ENCODE measurements at regions not wholly inside any gene's neighbourhood (a gene's known extent, or its start where the extent isn't known, plus 50 kb on each side); places are given as distances from the start of the nearest gene placed in this dataset.

DNA sequence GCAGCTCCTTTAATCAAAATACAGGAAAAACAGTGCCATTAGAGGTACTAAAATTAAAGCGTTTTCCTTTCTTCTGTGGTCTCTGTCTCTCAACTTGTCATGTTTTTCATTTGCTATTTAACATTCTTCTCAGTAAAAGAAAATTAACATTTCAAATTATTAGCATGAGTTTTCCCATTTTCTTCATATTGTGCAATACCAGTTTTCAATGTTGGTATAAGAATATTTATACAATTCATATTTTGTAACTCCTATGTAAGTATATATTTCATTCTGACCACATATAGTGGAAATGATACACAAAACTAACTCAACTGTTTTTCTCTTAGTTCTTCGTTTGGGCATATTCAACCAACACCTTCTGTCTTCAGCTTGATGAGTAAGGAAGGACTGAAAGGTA lies 308.3 kb downstream of the HS3ST1 start:
- Histone ChIP-seq H3K9me3 (ENCODE audit: control insufficient read depth in 1 of 2, insufficient read depth in 1 of 2, low read depth in 1 of 2, low read length in 2 of 2) (no peaks in the 10 kb centered on the region), H3K4me2 (ENCODE audit: low read length) (no peak overlapping the region), H3K79me2 (ENCODE audit: insufficient read depth, low read length) (no peaks in the 10 kb centered on the region), H3K36me3 (ENCODE audit: control insufficient read depth in 1 of 2, insufficient read depth in 2 of 2, low read length in 2 of 2) (no peaks in the 10 kb centered on the region), H3K9ac (ENCODE audit: low read length) (no peak overlapping the region), H4K20me1 (ENCODE audit: insufficient read depth) (no peaks in the 10 kb centered on the region), H3K4me3 (replicated peaks in 1 of 2; ENCODE audit: low read depth in 1 of 2, low read length in 2 of 2) (no peak overlapping the region), H3K27me3 (ENCODE audit: insufficient read depth, low read length) (no peaks in the 10 kb centered on the region), H3K9me2 (ENCODE audit: insufficient read depth) (no peaks in the 10 kb centered on the region), H2AFZ (ENCODE audit: low read depth, low read length, poor library complexity, severe bottlenecking) (no peak overlapping the region), H3K27ac (ENCODE audit: low read depth, low read length) (no peak overlapping the region), H3K4me1 (ENCODE audit: control insufficient read depth in 1 of 2, insufficient read depth in 2 of 2, low read length in 2 of 2) (no peaks in the 10 kb centered on the region)
- TF ChIP-seq EZH2 (IDR thresholded peaks at IDR 0.05) = no peak
- TF ChIP-seq, protein P1, sequence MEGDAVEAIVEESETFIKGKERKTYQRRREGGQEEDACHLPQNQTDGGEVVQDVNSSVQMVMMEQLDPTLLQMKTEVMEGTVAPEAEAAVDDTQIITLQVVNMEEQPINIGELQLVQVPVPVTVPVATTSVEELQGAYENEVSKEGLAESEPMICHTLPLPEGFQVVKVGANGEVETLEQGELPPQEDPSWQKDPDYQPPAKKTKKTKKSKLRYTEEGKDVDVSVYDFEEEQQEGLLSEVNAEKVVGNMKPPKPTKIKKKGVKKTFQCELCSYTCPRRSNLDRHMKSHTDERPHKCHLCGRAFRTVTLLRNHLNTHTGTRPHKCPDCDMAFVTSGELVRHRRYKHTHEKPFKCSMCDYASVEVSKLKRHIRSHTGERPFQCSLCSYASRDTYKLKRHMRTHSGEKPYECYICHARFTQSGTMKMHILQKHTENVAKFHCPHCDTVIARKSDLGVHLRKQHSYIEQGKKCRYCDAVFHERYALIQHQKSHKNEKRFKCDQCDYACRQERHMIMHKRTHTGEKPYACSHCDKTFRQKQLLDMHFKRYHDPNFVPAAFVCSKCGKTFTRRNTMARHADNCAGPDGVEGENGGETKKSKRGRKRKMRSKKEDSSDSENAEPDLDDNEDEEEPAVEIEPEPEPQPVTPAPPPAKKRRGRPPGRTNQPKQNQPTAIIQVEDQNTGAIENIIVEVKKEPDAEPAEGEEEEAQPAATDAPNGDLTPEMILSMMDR (IDR thresholded peaks at IDR 0.05 in 2 of 3, conservative IDR thresholded peaks at IDR 0.05 in 1 of 3; ENCODE audit: borderline replicate concordance in 1 of 3, insufficient read depth in 1 of 3, low read depth in 2 of 3, low read length in 2 of 3) = no peak
- no peak for TF ChIP-seq CBX3 (IDR thresholded peaks at IDR 0.05; ENCODE audit: low read depth)
- TF ChIP-seq, protein P2, sequence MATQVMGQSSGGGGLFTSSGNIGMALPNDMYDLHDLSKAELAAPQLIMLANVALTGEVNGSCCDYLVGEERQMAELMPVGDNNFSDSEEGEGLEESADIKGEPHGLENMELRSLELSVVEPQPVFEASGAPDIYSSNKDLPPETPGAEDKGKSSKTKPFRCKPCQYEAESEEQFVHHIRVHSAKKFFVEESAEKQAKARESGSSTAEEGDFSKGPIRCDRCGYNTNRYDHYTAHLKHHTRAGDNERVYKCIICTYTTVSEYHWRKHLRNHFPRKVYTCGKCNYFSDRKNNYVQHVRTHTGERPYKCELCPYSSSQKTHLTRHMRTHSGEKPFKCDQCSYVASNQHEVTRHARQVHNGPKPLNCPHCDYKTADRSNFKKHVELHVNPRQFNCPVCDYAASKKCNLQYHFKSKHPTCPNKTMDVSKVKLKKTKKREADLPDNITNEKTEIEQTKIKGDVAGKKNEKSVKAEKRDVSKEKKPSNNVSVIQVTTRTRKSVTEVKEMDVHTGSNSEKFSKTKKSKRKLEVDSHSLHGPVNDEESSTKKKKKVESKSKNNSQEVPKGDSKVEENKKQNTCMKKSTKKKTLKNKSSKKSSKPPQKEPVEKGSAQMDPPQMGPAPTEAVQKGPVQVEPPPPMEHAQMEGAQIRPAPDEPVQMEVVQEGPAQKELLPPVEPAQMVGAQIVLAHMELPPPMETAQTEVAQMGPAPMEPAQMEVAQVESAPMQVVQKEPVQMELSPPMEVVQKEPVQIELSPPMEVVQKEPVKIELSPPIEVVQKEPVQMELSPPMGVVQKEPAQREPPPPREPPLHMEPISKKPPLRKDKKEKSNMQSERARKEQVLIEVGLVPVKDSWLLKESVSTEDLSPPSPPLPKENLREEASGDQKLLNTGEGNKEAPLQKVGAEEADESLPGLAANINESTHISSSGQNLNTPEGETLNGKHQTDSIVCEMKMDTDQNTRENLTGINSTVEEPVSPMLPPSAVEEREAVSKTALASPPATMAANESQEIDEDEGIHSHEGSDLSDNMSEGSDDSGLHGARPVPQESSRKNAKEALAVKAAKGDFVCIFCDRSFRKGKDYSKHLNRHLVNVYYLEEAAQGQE (IDR thresholded peaks at IDR 0.05; ENCODE audit: low read depth) = no peak
- TF ChIP-seq TCF7L2 (IDR thresholded peaks at IDR 0.05; ENCODE audit: borderline replicate concordance, extremely low read depth, insufficient read depth, insufficient read length) = no peak
- no peak for TF ChIP-seq FOSL1 (IDR thresholded peaks at IDR 0.05; ENCODE audit: low read depth)
- no peak for TF ChIP-seq JUND (IDR thresholded peaks at IDR 0.05)
- TF ChIP-seq, protein P3, sequence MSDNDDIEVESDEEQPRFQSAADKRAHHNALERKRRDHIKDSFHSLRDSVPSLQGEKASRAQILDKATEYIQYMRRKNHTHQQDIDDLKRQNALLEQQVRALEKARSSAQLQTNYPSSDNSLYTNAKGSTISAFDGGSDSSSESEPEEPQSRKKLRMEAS (IDR thresholded peaks at IDR 0.05) = no peak
- TF ChIP-seq SP1 (IDR thresholded peaks at IDR 0.05; ENCODE audit: low read depth) = no peak
- no peak for TF ChIP-seq SRF (IDR thresholded peaks at IDR 0.05; ENCODE audit: low read depth)
- no peak for TF ChIP-seq RAD21 (IDR thresholded peaks at IDR 0.05; ENCODE audit: low read depth)
- no peak for TF ChIP-seq ZFX (IDR thresholded peaks at IDR 0.05)
- TF ChIP-seq ZNF274 (IDR thresholded peaks at IDR 0.05; ENCODE audit: low read depth, low read length) = no peak
- TF ChIP-seq SIN3A (IDR thresholded peaks at IDR 0.05; ENCODE audit: low read depth) = no peak
- ATAC-seq (no peak), DNase-seq (ENCODE audit: low read depth, low spot score) (no peak)
- ChIA-PET CTCF (no interaction called here), RAD21 (ENCODE audit: low non-redundant PET in 1 of 2, low total read pairs in 2 of 2, uncharacterized antibody in 2 of 2, unreplicated experiment in 2 of 2) (no interaction called here), POLR2A (no interaction called here)
- no TSS peak for BruUV-seq (replicated peaks)
- intact Hi-C loops (cut with micrococcal nuclease) = no loop called here
